GM12874 (cell line): ENCODE measurements at regions not wholly inside any gene's neighbourhood (a gene's known extent, or its start where the extent isn't known, plus 50 kb on each side); places are given as distances from the start of the nearest gene placed in this dataset.

Experiments used
- CTCF ChIP-seq: IDR thresholded peaks from 2 replicates; pipeline ENCODE4 v1.5.1; 2011; ENCODE audit warnings: low read depth, mild to moderate bottlenecking, control low read depth, low read length, moderate library complexity; ENCODE audit not compliant: insufficient read depth

- TF ChIP-seq CTCF: no peak
Measured at GRCh38 chrX:125089761-125090445, 229.8 kb upstream of the TEX13C start.

- TF ChIP-seq CTCF: no peak
Measured at GRCh38 chrX:125093852-125094251, 225.8 kb upstream of the TEX13C start.

- TF ChIP-seq CTCF: no peak
Measured at GRCh38 chrX:125094901-125095300, 224.8 kb upstream of the TEX13C start.

DNA sequence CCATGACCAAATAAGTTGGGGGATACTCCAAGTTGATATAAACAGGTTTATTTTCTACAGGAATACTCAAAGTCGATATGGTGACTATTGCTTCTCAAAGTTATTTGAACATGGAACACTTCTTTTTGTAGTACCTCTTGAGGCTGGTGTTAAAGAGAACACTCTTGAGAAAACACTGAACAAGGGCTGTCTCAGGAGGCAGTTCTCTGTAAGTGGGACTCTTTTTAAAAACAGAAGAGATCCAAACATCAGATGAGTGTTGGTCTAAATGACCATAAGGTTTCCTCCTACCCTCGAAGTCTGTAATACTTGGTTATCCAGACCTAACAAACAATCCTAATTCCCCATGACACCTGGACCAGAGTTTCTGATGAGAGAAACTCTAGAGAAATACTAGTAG, 223.2 kb upstream of the TEX13C start:
- TF ChIP-seq CTCF: no peak

DNA sequence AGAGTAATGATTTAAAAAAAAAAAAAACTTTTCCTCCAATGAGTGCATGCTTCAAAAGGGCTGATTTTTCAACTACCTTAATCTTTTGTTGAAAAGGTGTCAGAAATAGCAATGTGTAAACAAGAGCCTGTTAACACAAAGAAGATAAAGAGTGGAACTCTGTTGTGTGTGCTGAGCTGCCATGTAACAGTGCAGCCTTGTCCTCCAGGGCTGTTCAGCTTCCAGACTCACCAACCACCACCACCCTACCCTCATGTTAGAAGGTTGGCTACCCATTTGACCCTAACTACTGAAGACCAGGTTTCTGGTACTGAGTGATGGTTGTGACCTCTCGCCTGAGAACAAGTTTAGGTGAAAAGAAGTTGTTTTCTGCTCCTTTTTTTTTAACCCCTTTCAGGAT, 222.8 kb upstream of the TEX13C start:
- TF ChIP-seq CTCF: no peak

DNA sequence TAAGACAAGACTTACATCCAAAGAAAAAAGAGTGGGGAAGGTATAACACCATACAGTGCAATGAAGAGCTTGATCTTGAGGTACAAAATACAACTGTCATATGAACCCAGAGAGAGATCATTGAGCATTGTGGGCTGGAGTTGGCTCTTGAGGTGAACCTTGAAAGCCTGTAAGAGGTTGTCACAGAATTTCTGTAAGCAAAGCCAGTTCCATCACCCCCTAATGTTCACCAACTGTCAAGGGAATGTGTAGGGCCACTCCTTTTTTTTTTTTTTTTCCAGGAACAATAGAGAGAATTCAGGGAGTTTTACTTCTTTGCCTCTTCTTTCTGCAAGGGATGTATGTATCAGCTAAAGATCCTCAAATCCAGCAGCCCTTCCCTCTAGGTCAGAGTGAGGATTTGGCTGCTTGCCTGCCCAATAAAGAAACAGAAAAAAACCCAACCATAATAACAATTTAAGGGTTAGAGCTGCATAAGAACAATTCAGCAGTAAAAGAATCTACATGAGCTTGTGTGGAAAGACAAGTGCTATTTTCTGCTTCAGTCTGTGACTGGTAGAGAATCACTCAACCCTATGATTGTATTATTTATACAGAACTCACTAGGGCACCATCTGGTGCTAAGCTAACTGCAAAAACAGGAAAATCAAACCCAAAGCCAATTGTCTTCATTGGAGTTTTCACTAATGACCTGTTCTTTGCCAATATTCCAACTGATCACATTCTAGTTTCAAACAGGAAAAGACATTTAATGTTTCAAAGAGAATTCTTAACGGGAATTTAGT, 217.5 kb upstream of the TEX13C start:
- no peak for TF ChIP-seq CTCF

DNA sequence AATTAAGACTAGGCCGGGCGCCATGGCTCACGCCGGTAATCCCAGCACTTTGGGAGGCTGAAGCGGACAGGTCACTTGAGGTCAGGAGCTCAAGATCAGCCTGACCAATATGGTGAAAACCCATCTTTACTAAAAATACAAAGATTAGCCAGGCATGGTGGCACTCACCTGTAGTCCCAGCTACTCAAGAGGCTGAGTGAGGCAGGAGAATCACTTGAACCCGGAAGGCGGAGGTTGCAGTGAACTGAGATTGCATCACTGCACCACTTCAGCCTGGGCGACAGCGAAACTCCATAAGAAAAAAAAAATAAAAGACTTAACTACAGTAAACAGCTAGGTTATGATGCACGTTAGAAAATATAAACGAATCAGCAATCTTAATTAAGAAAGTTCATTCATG, 216.0 kb upstream of the TEX13C start:
- TF ChIP-seq CTCF: no peak
